ENCODE measurements at regions not wholly inside any gene's neighbourhood (a gene's known extent, or its start where the extent isn't known, plus 50 kb on each side); places are given as distances from the start of the nearest gene placed in this dataset.

- no peak for DNase-seq (ENCODE audit: low read depth in 4 of 4, low spot score in 1 of 4)
Measured at GRCh38 chr3:72380193-72380592, 468.1 kb downstream of the SHQ1 start.

DNA sequence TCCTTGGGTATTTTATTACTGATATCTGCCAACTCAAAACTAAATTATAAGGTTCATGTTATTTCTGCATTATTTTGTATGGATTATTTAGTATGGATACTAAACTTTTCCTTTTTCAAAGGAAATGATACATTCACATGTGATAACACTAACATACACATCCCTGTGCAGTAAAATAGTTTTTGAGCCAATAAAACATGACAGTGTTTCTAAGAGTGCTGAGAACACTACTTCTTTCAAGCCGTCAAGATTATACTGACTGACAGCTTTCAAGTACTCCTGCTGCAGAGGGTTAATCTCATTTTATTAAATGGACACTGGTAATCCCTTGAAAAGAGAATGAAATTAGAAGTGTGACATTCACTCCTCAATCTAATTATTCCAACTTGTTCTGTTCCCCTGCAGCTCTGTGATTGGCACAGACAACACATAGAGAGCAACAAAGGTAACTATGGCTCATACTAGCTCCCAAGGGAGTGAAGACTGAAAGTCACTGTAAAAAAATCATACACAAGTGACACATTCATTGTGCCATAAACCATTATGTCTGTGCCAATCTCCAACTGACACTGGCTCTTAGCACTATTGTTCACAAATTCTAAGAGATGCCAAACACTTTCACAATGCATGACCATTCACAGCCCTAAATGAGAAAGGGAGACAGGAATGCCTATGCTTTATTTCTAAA, 468.6 kb downstream of the SHQ1 start:
- no peak for DNase-seq (ENCODE audit: low read depth in 4 of 4, low spot score in 1 of 4)

- DNase-seq (ENCODE audit: low read depth in 4 of 4, low spot score in 1 of 4) = no peak
Measured at GRCh38 chr3:72378287-72378686, 470.0 kb downstream of the SHQ1 start.

DNA sequence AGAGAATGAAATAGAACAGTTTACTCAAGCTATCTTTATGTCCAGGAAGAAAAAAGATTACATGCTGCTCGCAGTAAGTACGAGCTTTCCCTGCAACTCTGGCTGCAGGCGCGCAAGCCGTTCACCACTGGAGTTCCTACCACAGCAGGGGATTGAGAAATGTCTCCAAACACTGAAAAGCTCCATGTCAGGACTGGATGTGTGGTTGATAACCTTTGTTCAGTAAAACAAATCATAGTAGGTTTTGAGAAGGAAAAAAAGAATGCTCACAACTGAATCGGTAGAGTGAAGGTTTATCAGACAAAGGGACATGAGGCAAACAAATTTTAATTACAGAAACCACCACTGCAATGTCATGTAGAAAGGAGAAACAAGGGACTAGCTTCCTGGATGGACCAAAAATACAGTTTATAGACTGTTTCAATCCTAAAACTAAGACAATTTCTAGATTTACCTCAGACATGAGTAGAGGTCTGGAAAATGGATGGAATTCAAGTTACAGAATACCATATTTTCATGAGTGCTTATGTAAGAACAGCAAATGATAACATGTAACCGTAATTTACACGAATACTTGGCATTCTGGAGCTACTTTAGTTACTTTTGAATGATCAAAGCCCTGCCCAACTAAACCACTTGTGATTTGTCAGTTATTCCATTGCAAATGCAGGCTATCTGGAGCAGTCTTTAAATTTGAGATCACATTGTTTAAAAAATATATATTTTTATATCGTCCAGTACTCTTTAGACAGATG, 471.1 kb downstream of the SHQ1 start:
- DNase-seq (ENCODE audit: low read depth in 4 of 4, low spot score in 1 of 4) = no peak

GRCh38 chr3:72375237-72376076, 472.8 kb downstream of the SHQ1 start:
- DNase-seq (ENCODE audit: low read depth in 4 of 4, low spot score in 1 of 4) = peak in 3 of 4 experiments; percentile 5 to 37 (median 30)

DNA sequence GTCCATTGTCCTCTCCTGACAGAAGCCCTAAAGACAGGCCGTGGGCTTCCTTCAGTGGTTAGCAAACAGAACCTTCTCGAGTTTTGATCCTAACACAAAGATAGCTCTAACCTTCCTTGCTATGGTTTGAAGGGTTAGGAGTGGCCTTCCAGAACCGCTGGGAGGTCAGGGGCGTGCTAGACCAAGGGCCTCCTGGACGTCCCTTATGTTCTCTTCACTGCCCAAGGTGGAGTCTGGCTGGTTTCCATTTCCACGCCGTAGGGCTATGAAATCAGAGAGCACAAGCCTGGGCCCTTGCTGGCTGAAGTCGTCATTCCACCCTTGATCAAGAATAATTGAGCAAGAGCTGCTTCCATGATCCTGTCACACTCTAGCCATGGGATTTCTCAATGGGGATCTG, 475.1 kb downstream of the SHQ1 start:
- no peak for DNase-seq (ENCODE audit: low read depth in 4 of 4, low spot score in 1 of 4)

GRCh38 chr3:72372161-72372560, 476.1 kb downstream of the SHQ1 start:
- no peak for DNase-seq (ENCODE audit: low read depth in 4 of 4, low spot score in 1 of 4)

DNA sequence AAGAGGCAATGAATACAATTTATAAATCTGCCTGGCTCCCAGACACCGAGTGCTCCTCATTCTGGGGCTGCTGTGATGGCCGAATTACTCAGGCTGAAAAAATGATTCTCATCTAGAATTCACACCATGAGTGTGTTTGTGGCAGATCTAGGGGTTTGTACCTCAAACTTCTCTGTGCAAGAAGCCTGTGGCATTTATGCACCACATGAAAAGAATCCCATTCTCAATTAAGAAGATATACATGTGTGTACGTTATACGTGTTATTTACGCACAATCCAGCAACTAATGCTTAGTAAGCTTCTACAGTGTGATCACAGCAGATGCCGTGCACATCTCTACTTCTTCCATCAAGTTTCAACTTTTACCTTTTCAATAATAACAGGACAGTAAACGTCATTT, 476.8 kb downstream of the SHQ1 start:
- DNase-seq (ENCODE audit: low read depth in 4 of 4, low spot score in 1 of 4) = no peak

GRCh38 chr3:72370947-72371346, 477.3 kb downstream of the SHQ1 start:
- no peak for DNase-seq (ENCODE audit: low read depth in 4 of 4, low spot score in 1 of 4)

GRCh38 chr3:72369681-72370080, 478.6 kb downstream of the SHQ1 start:
- no peak for DNase-seq (ENCODE audit: low read depth in 4 of 4, low spot score in 1 of 4)

- no peak for DNase-seq (ENCODE audit: low read depth in 4 of 4, low spot score in 1 of 4)
Measured at GRCh38 chr3:72368331-72368975, 479.8 kb downstream of the SHQ1 start.

GRCh38 chr3:72361990-72362389, 486.3 kb downstream of the SHQ1 start:
- no peak for DNase-seq (ENCODE audit: low read depth in 4 of 4, low spot score in 1 of 4)

DNA sequence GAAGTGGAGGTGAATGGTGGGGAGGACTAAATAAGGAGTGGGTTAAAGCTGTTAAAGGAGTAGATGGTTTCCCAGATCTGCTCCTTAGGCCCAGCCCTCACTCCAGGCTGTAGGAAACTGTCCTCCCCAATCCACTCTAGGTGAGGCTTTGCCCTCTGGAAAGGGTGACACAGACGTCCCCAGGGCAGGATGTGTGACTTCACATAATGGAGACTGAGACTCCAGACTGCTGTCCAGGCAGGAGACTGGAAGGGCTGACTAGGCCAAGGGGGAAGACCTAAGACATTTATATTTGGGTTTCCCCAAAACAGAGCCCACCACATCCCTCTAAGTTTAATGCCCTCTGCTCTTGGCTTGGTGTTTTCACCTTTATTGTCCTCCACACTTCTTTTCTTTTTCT, 488.5 kb downstream of the SHQ1 start:
- no peak for DNase-seq (ENCODE audit: low read depth in 4 of 4, low spot score in 1 of 4)

GRCh38 chr3:72355168-72355567, 493.1 kb downstream of the SHQ1 start:
- no peak for DNase-seq (ENCODE audit: low read depth in 4 of 4, low spot score in 1 of 4)

GRCh38 chr3:72354486-72354885, 493.8 kb downstream of the SHQ1 start:
- DNase-seq (ENCODE audit: low read depth in 4 of 4, low spot score in 1 of 4) = no peak

- DNase-seq (ENCODE audit: low read depth in 4 of 4, low spot score in 1 of 4) = no peak
Measured at GRCh38 chr3:72353236-72354128, 494.8 kb downstream of the SHQ1 start.

DNA sequence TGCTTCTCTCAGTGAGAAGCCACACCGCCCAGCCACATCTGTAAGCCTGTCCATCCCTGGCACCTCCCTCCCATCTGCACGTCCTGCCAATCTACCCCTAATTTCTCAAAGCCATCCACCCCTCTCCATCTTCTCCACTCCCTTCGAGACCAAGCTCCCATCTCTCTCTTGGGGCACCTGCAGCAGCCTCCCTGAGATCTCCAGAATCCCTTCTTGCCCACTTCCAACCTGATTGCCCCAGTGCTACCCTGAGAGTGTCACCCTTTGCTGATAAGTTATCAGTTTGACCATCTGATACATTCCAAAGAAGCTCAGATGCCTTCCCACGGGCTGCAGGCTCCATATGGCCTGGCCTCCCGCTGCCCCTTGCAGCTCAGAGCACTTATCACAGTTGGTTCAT, 496.1 kb downstream of the SHQ1 start:
- no peak for DNase-seq (ENCODE audit: low read depth in 4 of 4, low spot score in 1 of 4)

GRCh38 chr3:72351536-72351935, 496.7 kb downstream of the SHQ1 start:
- DNase-seq (ENCODE audit: low read depth in 4 of 4, low spot score in 1 of 4) = no peak

GRCh38 chr3:72350761-72351505, 497.3 kb downstream of the SHQ1 start:
- DNase-seq (ENCODE audit: low read depth in 4 of 4, low spot score in 1 of 4) = no peak

GRCh38 chr3:72348357-72348756, 499.9 kb downstream of the SHQ1 start:
- DNase-seq (ENCODE audit: low read depth in 4 of 4, low spot score in 1 of 4) = no peak
